ENCODE measurements at regions not wholly inside any gene's neighbourhood (a gene's known extent, or its start where the extent isn't known, plus 50 kb on each side); places are given as distances from the start of the nearest gene placed in this dataset.

GRCh38 chr18:73975266-73975665, 172.4 kb downstream of the FBXO15 start:
- DNase-seq (no peak), ATAC-seq (ENCODE audit: poor library complexity) (no peak)
- intact Hi-C loops (cut with DNase I) = no loop called here

DNA sequence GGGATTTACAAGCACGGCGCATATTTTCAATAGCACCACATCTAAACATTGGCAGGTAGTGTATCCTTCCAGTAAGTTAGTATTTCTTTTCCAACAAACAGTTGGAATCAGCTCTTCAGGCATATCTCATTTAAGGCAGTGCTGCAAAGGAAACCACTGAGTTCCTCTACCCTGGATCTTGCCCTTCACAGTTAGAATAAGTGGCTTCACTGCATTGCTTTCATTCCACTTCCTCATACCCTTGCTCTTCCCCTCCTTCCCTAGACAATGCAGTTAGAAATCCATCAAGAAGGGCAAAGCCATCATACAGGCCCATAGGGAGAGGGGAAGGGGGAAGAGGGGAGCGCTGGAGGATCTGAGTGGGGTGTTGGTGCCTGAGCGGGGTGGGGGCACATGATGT, 173.7 kb downstream of the FBXO15 start:
- intact Hi-C loops (cut with DNase I) = no loop called here
- DNase-seq (no peak), ATAC-seq (ENCODE audit: poor library complexity) (no peak)

GRCh38 chr18:73966954-73967353, 180.7 kb downstream of the FBXO15 start:
- ATAC-seq (ENCODE audit: poor library complexity) = no peak
- no peak for DNase-seq
- intact Hi-C loops (cut with DNase I) = no loop called here

DNA sequence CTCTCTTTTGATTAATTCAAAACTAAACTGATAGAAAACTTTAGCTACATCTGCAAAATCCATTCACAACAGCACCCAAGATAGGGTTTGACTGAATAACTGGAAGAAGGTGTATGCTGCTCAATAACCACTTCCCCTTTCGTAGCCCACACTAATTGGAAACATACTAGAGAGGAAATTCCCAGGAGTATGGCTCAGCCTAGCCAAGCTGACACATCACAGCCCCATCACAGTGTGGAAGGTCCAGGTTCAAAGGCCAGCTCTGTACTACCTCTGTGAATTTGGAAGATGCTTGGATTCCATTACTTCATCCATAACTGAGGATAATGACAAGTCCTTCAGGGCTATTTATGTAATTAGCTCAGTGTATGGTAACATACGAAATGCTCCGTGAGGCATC, 185.4 kb downstream of the FBXO15 start:
- intact Hi-C loops (cut with DNase I) = no loop called here
- DNase-seq = no peak
- ATAC-seq (ENCODE audit: poor library complexity) = no peak

- intact Hi-C loops (cut with DNase I) = no loop called here
- ATAC-seq (ENCODE audit: poor library complexity) = no peak
- no peak for DNase-seq
Observed at GRCh38 chr18:73961804-73962203, 185.8 kb downstream of the FBXO15 start.

DNA sequence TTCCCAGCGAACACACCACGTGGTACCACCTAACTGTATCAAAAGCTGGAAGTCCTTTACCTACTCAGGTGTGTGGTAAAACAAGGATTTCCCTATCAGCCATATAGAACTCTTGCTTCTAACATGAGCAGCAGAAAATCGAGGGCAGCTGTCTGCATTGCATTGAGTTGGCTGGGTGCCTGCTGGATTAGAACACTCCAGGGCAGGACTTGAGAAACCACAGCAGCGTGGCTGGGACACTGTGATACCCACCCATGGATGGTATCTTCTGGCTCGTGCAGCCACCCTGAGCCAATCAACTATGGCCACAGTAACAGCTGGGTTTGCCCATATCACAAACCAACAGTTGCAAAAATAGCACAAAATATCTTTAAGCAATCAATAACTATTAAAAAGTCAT, 188.3 kb downstream of the FBXO15 start:
- ATAC-seq (ENCODE audit: poor library complexity) = no peak
- intact Hi-C loops (cut with DNase I) = no loop called here
- no peak for DNase-seq

DNA sequence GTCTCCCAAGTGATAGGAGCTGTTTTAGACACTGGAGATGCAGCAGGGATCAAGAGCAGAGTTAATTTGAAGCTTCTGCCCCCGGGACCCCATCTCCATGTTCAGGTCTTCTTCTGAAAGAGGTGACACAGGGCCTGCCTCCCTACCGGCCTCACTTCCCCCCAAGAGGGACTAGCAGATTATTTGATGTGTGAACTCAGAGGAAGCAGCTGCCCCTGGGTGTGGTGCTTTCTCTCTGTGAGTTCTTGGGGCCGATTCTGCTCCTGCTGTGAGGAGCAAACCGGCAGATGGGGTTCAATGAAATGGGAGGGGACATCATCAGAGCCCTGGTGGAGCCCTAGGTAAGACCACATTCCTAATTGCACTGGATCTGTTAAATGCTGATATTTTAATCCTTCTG, 193.4 kb downstream of the FBXO15 start:
- intact Hi-C loops (cut with DNase I) = no loop called here
- ATAC-seq (ENCODE audit: poor library complexity) (no peak), DNase-seq (no peak)

GRCh38 chr18:73952296-73952946, 195.2 kb downstream of the FBXO15 start:
- DNase-seq (no peak), ATAC-seq (ENCODE audit: poor library complexity) (no peak)
- intact Hi-C loops (cut with DNase I) = no loop called here

- DNase-seq = no peak
- intact Hi-C loops (cut with DNase I) = no loop called here
- no peak for ATAC-seq (ENCODE audit: poor library complexity)
Observed at GRCh38 chr18:73950116-73950700, 197.4 kb downstream of the FBXO15 start.

- DNase-seq = no peak
- intact Hi-C loops (cut with DNase I) = no loop called here
- no peak for ATAC-seq (ENCODE audit: poor library complexity)
Observed at GRCh38 chr18:73948497-73948896, 199.1 kb downstream of the FBXO15 start.

DNA sequence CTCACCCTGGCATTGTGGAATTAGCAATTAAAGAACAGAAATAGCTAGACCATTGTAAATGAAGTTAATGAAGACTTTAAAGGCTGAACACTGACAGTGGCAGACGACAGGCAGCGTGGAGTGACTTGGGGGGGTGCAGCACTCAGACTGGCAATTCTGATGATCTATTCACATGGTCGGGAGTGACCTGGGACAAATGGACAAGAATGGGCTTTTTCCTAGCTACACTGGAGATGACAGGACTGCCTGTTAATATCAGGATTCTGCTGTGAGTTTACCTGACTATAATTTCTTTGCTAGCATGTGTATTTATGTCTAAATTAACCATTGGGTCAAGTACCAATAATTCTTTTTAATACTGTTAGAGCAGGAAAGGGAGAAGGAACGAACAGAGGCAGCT, 199.6 kb downstream of the FBXO15 start:
- no peak for ATAC-seq (ENCODE audit: poor library complexity)
- intact Hi-C loops (cut with DNase I) = no loop called here
- no peak for DNase-seq

DNA sequence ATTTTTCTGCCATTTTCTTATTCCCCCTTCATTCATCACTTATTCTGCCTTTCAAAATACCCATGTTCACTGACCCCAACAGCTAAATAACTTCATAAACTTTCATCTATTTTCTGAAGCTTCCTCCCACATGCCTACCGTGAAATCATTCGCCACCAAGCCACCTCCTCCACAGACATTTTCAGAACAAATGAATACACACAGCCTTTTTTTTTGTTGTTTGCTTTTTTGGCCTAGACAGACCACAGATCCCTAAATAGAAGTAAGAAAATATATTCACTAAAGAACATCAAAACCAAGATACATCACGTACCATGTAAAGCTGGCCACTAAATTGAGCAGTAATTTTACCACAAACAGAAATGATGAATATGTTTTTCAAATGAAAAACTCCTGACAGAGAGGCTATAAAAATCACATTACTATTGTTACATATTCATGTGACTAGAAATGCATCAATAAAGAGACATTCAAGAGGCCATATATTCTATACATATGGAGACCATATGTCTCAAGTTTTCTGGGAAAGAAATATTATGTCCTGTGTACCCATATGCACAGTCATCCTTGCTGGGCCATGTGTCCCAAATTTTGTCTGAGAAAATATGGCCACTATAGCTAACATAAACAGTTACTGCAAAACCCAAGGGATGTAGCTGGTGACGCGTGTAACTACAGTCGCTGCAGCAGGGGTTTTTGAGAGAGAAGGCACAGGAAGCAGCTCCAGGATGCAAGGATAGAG, 200.3 kb downstream of the FBXO15 start:
- intact Hi-C loops (cut with DNase I) = no loop called here
- no peak for ATAC-seq (ENCODE audit: poor library complexity)
- no peak for DNase-seq

GRCh38 chr18:73945130-73945792, 202.4 kb downstream of the FBXO15 start:
- intact Hi-C loops (cut with DNase I) = no loop called here
- DNase-seq = no peak
- no peak for ATAC-seq (ENCODE audit: poor library complexity)

- DNase-seq (no peak), ATAC-seq (ENCODE audit: poor library complexity) (no peak)
- intact Hi-C loops (cut with DNase I) = no loop called here
Observed at GRCh38 chr18:73944715-73945114, 202.9 kb downstream of the FBXO15 start.

GRCh38 chr18:73943763-73944162, 203.9 kb downstream of the FBXO15 start:
- intact Hi-C loops (cut with DNase I) = no loop called here
- ATAC-seq (ENCODE audit: poor library complexity) (no peak), DNase-seq (no peak)

DNA sequence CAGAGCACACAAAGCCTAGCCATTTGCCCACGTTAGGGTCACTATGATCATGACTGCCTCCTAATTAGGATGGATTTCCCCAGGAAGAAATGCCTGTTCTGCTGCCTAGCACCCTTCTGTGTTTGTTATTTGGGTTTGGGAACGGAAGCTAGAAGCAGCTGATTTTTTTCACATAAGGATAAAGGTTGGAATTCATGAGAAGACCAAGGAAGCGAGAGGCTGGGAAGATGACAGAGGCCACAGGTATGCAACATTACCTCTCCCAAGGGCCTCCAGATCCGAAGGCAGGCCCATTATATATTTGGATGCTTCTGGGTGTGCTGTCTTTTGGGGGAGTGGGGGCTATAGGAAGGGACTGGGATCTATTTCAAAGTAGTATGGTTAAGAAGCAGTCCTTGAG, 204.7 kb downstream of the FBXO15 start:
- intact Hi-C loops (cut with DNase I) = no loop called here
- no peak for ATAC-seq (ENCODE audit: poor library complexity)
- no peak for DNase-seq

GRCh38 chr18:73942081-73942625, 205.5 kb downstream of the FBXO15 start:
- DNase-seq (no peak), ATAC-seq (ENCODE audit: poor library complexity) (no peak)
- intact Hi-C loops (cut with DNase I) = no loop called here

- DNase-seq = no peak
- intact Hi-C loops (cut with DNase I) = no loop called here
- no peak for ATAC-seq (ENCODE audit: poor library complexity)
Observed at GRCh38 chr18:73940721-73941120, 206.9 kb downstream of the FBXO15 start.

GRCh38 chr18:73939391-73939790, 208.2 kb downstream of the FBXO15 start:
- DNase-seq = no peak
- intact Hi-C loops (cut with DNase I) = no loop called here

GRCh38 chr18:73933685-73934084, 213.9 kb downstream of the FBXO15 start:
- intact Hi-C loops (cut with DNase I) = no loop called here
- ATAC-seq (ENCODE audit: poor library complexity) (no peak), DNase-seq (no peak)

More at GRCh38 chr18:73939391-73939790, 208.2 kb downstream of the FBXO15 start:
- no peak for ATAC-seq (ENCODE audit: poor library complexity)

All from Right ventricle myocardium superior (tissue), 1 donor.